ENCODE measurements at regions not wholly inside any gene's neighbourhood (a gene's known extent, or its start where the extent isn't known, plus 50 kb on each side); places are given as distances from the start of the nearest gene placed in this dataset.

- no peaks in the 10 kb centered on the region for H3K27me3 ChIP-seq
- H3K4me3 ChIP-seq (ENCODE audit: low read depth in 1 of 2, low read length in 1 of 2): no peak overlapping the region
- no peaks in the 10 kb centered on the region for H3K36me3 ChIP-seq
- H3K27ac ChIP-seq: no peak overlapping the region
- no peaks in the 10 kb centered on the region for H3K9me3 ChIP-seq
- TF ChIP-seq, protein P1, sequence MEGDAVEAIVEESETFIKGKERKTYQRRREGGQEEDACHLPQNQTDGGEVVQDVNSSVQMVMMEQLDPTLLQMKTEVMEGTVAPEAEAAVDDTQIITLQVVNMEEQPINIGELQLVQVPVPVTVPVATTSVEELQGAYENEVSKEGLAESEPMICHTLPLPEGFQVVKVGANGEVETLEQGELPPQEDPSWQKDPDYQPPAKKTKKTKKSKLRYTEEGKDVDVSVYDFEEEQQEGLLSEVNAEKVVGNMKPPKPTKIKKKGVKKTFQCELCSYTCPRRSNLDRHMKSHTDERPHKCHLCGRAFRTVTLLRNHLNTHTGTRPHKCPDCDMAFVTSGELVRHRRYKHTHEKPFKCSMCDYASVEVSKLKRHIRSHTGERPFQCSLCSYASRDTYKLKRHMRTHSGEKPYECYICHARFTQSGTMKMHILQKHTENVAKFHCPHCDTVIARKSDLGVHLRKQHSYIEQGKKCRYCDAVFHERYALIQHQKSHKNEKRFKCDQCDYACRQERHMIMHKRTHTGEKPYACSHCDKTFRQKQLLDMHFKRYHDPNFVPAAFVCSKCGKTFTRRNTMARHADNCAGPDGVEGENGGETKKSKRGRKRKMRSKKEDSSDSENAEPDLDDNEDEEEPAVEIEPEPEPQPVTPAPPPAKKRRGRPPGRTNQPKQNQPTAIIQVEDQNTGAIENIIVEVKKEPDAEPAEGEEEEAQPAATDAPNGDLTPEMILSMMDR (IDR thresholded peaks at IDR 0.05): no peak
- H3K4me1 ChIP-seq (ENCODE audit: control insufficient read depth in 1 of 2, insufficient read depth in 1 of 2, low read depth in 1 of 2, low read length in 1 of 2): no peaks in the 10 kb centered on the region
These were observed 361.5 kb upstream of the AJAP1 start for GRCh38 chr1:4292861-4293260.

GRCh38 chr1:4298361-4299083 lies 355.9 kb upstream of the AJAP1 start:
- H3K27me3 ChIP-seq: no peaks in the 10 kb centered on the region
- TF ChIP-seq, protein P1 (IDR thresholded peaks at IDR 0.05): no peak
- no peak overlapping the region for H3K4me3 ChIP-seq (ENCODE audit: low read depth in 1 of 2, low read length in 1 of 2)
- H3K36me3 ChIP-seq: no peaks in the 10 kb centered on the region
- no peaks in the 10 kb centered on the region for H3K4me1 ChIP-seq (ENCODE audit: control insufficient read depth in 1 of 2, insufficient read depth in 1 of 2, low read depth in 1 of 2, low read length in 1 of 2)
- H3K27ac ChIP-seq: no peak overlapping the region
- H3K9me3 ChIP-seq: no peaks in the 10 kb centered on the region

DNA sequence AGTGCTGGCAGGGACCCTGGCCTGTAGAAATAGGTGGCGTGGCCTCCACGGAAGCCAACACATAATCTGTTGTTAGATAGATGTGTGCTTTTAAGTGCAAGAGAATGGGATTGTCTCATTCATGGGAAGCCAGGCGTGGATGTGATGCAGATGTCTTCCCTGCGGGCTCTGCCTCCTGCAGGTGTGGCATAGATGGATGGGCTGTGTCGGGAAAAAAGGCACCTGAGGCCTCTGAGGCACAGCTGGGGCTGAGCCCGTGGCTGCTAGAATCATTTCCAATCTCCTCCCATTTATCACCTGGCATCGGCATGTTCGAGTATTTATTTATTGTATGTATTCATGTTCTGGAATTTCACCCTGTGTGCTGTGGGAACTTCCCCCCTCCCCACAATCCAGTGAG lies 353.4 kb upstream of the AJAP1 start:
- no peaks in the 10 kb centered on the region for H3K36me3 ChIP-seq
- no peaks in the 10 kb centered on the region for H3K4me1 ChIP-seq (ENCODE audit: control insufficient read depth in 1 of 2, insufficient read depth in 1 of 2, low read depth in 1 of 2, low read length in 1 of 2)
- H3K27ac ChIP-seq: no peak overlapping the region
- TF ChIP-seq, protein P1 (IDR thresholded peaks at IDR 0.05): no peak
- no peaks in the 10 kb centered on the region for H3K27me3 ChIP-seq
- H3K9me3 ChIP-seq: no peaks in the 10 kb centered on the region
- no peak overlapping the region for H3K4me3 ChIP-seq (ENCODE audit: low read depth in 1 of 2, low read length in 1 of 2)

DNA sequence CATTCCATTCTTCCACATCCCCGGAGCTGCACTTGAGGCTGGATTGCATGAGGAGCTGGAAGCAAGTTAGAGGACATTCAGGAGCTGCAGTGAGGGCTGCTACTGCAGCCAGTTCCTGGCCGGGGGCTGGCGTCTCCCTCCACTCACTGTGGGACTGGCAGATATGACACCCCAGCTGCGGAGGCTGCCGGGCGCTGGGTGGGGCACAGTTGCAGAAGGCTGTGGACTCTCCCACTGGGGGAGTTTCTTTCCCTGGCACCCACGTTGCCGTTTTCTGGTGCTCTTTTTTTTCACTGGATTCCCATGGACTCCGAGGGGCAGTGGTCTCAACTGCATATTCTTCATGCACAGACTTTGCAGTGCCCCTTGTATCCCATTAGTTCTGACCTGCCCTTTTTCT lies 351.1 kb upstream of the AJAP1 start:
- TF ChIP-seq, protein P1 (IDR thresholded peaks at IDR 0.05): no peak
- Histone ChIP-seq H3K4me3 (ENCODE audit: low read depth in 1 of 2, low read length in 1 of 2) (no peak overlapping the region), H3K4me1 (ENCODE audit: control insufficient read depth in 1 of 2, insufficient read depth in 1 of 2, low read depth in 1 of 2, low read length in 1 of 2) (no peaks in the 10 kb centered on the region), H3K27ac (no peak overlapping the region), H3K9me3 (no peaks in the 10 kb centered on the region), H3K27me3 (no peaks in the 10 kb centered on the region), H3K36me3 (no peaks in the 10 kb centered on the region)

DNA sequence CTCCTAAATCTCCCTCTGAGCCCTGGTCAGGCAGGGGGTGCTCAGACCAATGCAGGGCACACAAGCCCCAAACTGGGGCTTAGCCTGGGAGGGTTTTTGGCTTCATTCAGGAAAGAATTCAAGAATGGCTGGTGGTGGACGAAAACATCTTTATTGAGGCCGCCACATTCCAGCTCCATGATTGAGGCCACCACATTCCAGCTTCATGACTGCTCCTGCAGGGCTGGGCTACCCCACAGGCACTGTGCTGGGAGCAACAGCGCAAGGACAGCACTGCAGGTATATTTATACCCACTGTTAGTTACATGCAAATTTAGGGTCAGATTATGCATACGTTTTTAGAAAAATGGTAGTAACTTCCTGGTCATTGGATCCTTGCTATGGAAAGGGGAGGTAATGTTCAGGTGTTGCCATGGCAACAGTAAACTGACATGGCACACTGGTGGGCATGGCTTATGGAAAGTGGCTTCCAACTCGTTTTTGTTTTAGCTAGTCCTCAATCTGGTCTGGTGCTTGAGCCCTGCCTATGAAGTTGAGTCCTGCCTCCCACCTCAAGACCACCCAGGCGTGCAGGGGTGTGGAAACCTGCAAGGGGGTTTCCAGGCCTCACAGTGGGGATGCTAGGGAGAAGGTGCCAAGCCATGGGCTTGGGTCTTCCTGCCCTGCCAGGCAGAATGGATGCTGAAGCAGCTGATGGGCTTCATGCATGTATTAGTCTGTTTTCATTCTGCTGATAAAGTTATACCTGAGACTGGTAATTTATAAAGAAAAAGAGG lies 348.7 kb upstream of the AJAP1 start:
- Histone ChIP-seq H3K9me3 (no peaks in the 10 kb centered on the region), H3K4me3 (ENCODE audit: low read depth in 1 of 2, low read length in 1 of 2) (no peak overlapping the region), H3K36me3 (no peaks in the 10 kb centered on the region), H3K27me3 (no peaks in the 10 kb centered on the region), H3K4me1 (ENCODE audit: control insufficient read depth in 1 of 2, insufficient read depth in 1 of 2, low read depth in 1 of 2, low read length in 1 of 2) (no peaks in the 10 kb centered on the region), H3K27ac (no peak overlapping the region)
- TF ChIP-seq, protein P1 (IDR thresholded peaks at IDR 0.05): no peak

All from neutrophil (primary cell).